HG02571 (cell line): ENCODE measurements at regions not wholly inside any gene's neighbourhood (a gene's known extent, or its start where the extent isn't known, plus 50 kb on each side); places are given as distances from the start of the nearest gene placed in this dataset.

Source experiments
- ATAC-seq: cut with Tn5 transposase; IDR thresholded peaks from one replicate; pipeline ENCODE4 v1.9.1; 2021; ENCODE audit warnings: mild to moderate bottlenecking, moderate library complexity; ENCODE audit not compliant: unreplicated experiment

- ATAC-seq = no peak
Observed at GRCh38 chr16:49216593-49216992, 65.0 kb downstream of the CBLN1 start.

DNA sequence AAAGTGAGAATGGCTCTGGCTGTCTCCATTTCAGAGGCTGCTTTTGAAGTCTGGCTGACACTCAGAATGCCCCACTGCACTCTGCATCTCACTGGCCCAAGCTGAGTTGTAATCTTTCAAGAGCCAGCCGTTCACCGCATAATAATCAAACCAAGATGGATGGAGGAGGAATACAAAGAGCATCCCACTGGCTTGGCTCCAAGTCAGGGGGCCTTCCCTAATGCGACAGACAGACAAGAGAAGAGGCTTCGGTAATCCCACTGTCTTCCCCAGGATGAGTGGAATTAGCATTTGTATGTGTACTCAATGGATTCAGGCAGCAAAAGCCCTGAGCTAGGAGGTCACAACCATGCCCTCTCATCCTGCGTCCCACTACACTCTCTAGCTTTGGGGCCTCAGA, 68.0 kb downstream of the CBLN1 start:
- ATAC-seq = no peak

DNA sequence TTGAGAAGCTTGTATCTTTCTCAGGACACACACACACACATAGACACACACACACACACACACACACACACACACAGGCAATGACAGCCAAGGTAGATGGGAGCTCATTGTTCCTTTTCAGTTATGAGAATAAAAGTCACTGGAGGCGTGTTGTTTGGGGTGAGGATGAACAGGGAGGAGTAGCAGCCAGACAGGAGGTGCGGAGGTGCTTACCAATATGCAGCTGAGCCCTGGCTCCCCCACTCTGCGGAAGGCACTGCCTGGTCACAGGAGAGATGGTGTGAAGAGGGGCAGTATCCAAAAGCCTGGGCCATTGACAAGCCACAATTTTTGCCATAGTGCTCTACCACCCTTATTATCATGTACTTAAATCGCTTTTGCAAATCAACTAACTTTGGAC, 77.4 kb downstream of the CBLN1 start:
- no peak for ATAC-seq

DNA sequence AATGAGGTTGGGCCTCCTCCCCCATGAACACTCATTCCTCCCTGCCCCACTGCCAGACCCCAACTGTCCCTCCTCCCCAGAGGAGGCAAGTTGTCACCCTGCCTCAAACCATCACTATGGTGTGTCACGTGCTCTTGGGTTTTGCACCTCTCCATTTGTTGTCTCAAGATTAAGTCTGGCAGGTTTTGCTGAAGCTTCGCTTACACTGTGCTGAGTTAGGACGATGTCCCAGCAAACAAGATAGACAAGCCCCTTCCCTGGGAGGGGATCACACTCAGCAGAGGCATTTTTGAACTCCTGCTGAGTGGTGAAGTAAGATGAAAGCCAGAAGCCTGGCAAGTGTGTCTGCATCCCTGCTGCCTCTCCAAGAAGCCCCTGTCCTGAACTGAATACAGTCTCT, 78.3 kb downstream of the CBLN1 start:
- no peak for ATAC-seq

DNA sequence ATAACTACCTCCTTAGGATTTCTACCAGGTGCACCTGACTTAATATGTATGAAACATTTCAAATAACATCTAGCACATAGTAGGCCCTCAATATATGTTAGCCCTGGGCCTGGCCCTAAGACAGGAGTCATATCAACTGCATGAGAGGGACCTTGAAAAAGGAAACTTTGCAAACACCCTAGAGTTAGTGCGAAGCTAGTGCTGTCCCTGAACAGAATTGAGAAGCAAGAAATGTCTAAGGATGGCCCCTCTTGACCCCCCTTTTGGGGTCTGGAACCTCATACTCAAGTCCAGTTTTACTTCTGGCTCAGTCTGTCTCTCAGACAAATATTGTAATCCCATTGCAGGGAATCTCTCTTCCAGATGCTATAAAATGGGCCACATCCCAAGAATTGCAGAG, 80.5 kb downstream of the CBLN1 start:
- ATAC-seq = no peak

DNA sequence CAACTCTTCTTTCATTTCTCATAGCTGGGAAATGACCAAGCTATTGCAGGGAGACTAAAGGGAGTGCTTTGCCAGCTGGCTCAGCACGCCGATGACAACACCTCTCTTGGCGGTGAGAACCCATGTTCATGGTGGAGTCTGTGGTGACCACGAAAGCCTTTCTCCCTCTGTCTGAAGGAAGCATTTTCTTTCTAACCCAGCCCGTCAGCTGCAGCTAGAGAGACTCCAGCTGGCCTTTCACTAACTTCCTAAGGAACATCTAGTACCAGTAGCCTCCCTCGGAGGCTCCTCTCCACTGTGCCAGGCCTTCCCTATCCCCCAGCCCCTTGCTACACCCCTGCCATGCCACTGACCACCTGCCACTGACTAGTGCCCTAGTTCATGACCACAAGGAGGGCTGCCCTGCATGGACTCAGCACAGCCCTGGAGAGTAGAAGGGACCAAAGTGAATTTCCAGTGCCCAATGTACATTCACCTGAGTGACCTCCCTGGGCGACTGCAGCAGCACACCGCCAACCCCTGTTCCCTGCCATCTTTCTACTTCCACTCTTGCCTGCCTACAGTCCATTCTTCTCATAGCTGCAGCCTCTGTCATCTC, 81.3 kb downstream of the CBLN1 start:
- ATAC-seq = no peak

GRCh38 chr16:49195237-49195548, 86.4 kb downstream of the CBLN1 start:
- no peak for ATAC-seq

- no peak for ATAC-seq
Observed at GRCh38 chr16:49194537-49195236, 87.0 kb downstream of the CBLN1 start.

DNA sequence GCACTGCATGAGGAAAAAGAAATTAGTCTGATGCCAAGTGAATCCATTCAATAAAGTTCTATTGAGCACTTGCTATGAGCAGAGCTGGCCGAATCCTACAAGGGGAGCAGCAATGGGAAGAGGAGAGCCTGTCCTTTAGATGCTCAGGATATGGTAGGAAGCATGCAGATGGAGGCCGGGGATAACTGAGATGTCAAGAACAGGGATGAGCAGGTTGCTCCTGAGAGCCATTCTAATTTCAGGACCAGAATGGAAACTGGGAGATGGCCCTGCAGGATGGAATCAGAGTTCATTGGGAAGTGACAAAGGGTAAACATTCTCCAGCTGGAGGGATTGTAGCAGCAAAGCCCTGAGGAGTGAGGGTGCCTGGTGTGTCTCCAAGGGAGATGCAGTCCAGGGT, 88.0 kb downstream of the CBLN1 start:
- ATAC-seq = no peak

GRCh38 chr16:49189286-49189685, 92.4 kb downstream of the CBLN1 start:
- ATAC-seq = no peak

DNA sequence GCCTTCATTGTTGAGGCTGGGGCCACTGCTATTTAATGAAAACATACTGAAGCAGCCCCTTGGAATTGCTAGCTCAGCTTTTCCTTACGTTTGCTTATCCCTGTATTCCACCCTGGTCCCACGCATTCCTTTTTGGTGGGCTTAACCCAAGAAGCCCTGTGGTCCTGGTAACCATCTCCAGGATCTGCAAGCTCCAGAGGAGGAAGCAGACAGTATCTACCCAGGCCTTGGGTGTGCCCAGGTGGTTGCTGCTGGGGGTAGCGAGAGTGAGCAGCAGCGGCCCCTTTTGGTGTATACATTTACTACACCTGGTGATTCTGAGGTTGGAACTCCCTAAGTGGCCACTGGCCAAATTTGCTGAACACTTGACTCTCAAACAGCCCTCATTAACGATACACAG, 97.7 kb downstream of the CBLN1 start:
- no peak for ATAC-seq

GRCh38 chr16:49181791-49182518, 99.7 kb downstream of the CBLN1 start:
- no peak for ATAC-seq

- no peak for ATAC-seq
Observed at GRCh38 chr16:49179714-49180330, 101.8 kb downstream of the CBLN1 start.

DNA sequence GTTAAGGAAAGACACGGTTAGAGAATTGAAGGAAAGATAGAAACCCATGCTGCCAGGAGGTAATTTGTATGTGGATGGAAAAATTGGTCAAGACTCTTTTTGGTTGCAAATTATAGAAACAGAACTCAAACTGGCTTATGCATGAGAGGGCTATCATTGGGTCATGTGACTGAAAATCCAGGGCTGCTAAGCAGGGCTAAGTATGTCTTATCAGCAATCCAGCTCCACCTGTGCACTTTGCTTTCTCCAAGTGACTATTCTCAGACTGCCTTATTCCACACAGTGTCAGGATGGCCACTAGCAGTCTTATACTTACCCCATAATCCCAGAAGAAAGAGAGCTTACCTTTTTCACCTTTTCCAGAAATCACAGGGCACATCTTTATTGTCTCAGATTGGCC, 113.5 kb downstream of the CBLN1 start:
- no peak for ATAC-seq

GRCh38 chr16:49165025-49165424, 116.6 kb downstream of the CBLN1 start:
- no peak for ATAC-seq

DNA sequence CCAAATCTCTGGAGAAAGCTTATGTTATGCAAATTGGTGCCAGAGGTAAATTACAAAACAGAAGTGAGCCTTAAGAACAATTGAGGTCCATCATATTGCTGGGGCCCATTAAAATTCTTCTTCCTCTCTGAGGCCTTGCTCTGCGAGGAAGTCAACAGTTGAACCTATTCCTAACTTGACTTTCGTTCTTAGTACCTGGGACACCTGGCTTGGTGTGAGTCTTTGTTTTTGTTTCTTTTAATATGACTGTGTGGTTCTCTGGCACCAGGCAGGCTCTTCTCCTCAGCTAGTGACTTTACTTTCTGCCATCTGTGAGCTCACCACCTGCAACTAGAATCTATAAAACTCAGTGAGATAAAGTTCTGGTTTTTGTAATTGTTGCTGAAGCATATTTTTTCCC, 120.4 kb downstream of the CBLN1 start:
- no peak for ATAC-seq

DNA sequence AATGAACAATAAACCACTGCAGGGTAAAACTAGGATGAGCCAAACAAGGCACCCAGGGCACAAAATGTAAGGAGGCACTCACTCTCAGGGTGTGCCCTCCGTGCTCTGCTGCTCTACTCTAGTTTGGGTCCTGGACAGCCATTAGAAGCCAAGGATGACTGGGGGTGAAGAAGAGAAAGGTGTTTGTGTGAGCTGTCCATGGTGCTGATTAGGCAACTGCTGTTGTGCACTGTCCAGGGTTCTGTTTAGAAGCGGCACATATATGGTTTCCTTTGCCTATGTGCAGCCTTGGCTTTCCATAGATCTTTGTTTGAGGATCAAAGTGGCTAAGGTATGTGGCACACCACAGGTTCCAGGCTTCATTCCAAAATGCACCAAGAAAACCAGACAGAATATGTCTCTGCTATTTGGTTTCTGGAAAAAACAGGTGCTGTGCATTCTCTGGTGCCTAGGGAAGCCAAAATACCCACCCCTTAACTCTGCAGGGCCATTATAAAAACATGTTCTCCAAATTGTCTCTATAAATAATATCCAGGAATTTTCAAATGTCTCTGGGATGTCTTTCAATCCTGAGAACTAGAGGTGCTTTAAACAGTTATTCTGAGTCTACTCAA, 123.5 kb downstream of the CBLN1 start:
- ATAC-seq = no peak

GRCh38 chr16:49150341-49150740, 131.3 kb downstream of the CBLN1 start:
- ATAC-seq = no peak

GRCh38 chr16:49148410-49148809, 133.2 kb downstream of the CBLN1 start:
- no peak for ATAC-seq

DNA sequence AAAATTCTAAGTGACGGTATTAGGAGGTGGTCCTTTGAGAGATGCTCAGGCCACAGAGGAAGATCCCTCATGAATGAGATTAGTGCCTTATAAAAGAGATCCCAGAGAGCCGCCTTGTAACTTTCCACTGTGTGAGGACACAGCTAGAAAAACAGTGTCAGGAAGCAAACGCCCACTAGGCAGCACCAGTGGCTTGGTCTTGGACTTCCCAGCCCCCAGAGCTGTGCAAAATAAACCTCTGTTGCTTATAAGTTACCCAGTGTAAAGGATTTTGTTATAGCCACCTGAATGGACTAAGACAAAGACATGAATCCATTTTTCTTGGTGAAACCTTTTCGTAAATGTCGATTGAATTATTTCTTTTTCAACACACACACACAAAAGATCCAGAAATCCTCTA, 141.0 kb downstream of the CBLN1 start:
- no peak for ATAC-seq

GRCh38 chr16:49130397-49130796, 151.2 kb downstream of the CBLN1 start:
- no peak for ATAC-seq

GRCh38 chr16:49129935-49130334, 151.7 kb downstream of the CBLN1 start:
- ATAC-seq = no peak
